GM12878 (cell line): ENCODE measurements at regions not wholly inside any gene's neighbourhood (a gene's known extent, or its start where the extent isn't known, plus 50 kb on each side); places are given as distances from the start of the nearest gene placed in this dataset.

ENCODE experiments used
- ATAC-seq: fragments of 200-7000 bp; cut with Tn5 transposase; 3 replicates; pipeline ENCODE4 v1.9.1; 2020; ENCODE audit warnings: mild to moderate bottlenecking, moderate library complexity
- BruUV-seq: library from RNA; stranded (reverse); fragments of 400-500 nt; replicated peaks from 2 replicates; lab custom pipeline; 2021; lab: Mats Ljungman, UMichigan
- CTCF ChIA-PET: fragments of 300-600 bp; sonication (Branson Sonifier 250); formaldehyde crosslinking; extraction: SDS; loops from one replicate; lab custom pipeline; 2021; ENCODE audit warnings: inconsistent platforms; lab: Yijun Ruan, JAX
- POLR2A ChIA-PET: fragments of 350-600 bp; formaldehyde crosslinking; extraction: SDS; loops from one replicate; lab custom pipeline; 2021; ENCODE audit warnings: inconsistent platforms; lab: Charles Lee
- RAD21 ChIA-PET: fragments of 300-600 bp; sonication (Branson Sonifier 250); formaldehyde crosslinking; loops from one replicate; lab custom pipeline; 2023; ENCODE audit warnings: antibody characterized with exemption; ENCODE audit not compliant: unreplicated experiment; lab: Charles Lee
- SMC1A ChIA-PET: fragments of 300-600 bp; sonication (Branson Sonifier 250); formaldehyde crosslinking; loops from one replicate; lab custom pipeline; 2023; ENCODE audit not compliant: unreplicated experiment, uncharacterized antibody; lab: Charles Lee
- DNase-seq: peaks from one replicate; pipeline ENCODE4 v3.0.0-alpha.2; 2011; ENCODE audit warnings: low read depth, low spot score
- FAIRE-seq: peaks from 3 replicates; lab custom pipeline; 2011; peaks lifted over from hg19 to GRCh38; lab: Jason Lieb, UNC
- H2AFZ ChIP-seq: 2 replicates; pipeline ENCODE4 v1.6.0; 2011; ENCODE audit warnings: low read depth, low read length, control low read depth; ENCODE audit not compliant: control insufficient read depth
- H3K27ac ChIP-seq: 2 replicates; pipeline ENCODE4 v1.5.1; 2011; ENCODE audit warnings: control low read depth; ENCODE audit not compliant: control insufficient read depth, insufficient read depth
- H3K27me3 ChIP-seq, 2 experiments: replicated peaks in 1 of 2; 2 replicates each; pipeline versions ENCODE4 v1.6.0 to v1.6.1; 2011; ENCODE audit warnings: low read length in 1 of 2; ENCODE audit not compliant: control insufficient read depth in 2 of 2, insufficient read depth in 2 of 2
- H3K36me3 ChIP-seq, 2 experiments: 2 replicates each; pipeline ENCODE4 v1.5.1; 2011; ENCODE audit warnings: low read length in 1 of 2; ENCODE audit not compliant: control insufficient read depth in 2 of 2, insufficient read depth in 2 of 2
- H3K4me1 ChIP-seq: 2 replicates; pipeline ENCODE4 v1.6.1; 2011; ENCODE audit warnings: mild to moderate bottlenecking, low read length, moderate library complexity, mixed read lengths; ENCODE audit not compliant: control insufficient read depth, insufficient read depth
- H3K4me2 ChIP-seq: 2 replicates; pipeline ENCODE4 v1.6.0; 2011; ENCODE audit warnings: control low read depth; ENCODE audit not compliant: control insufficient read depth, insufficient read depth
- H3K4me3 ChIP-seq: fragments of 200-600 bp; sonication (generic); 2 replicates; pipeline ENCODE4 v1.5.1; 2016
- H3K79me2 ChIP-seq: 2 replicates; pipeline ENCODE4 v1.6.0; 2011; ENCODE audit warnings: low read length; ENCODE audit not compliant: control insufficient read depth, insufficient read depth
- H3K9ac ChIP-seq: 2 replicates; pipeline ENCODE4 v1.8.0; 2011; ENCODE audit warnings: low read length, control low read depth, mixed read lengths; ENCODE audit not compliant: control insufficient read depth, insufficient read depth
- H3K9me3 ChIP-seq: replicated peaks from 3 replicates; pipeline ENCODE4 v1.5.1; 2011; ENCODE audit warnings: mild to moderate bottlenecking, low read length; ENCODE audit not compliant: control insufficient read depth, insufficient read depth
- H4K20me1 ChIP-seq: 2 replicates; pipeline ENCODE4 v1.6.0; 2011; ENCODE audit not compliant: control insufficient read depth, insufficient read depth
- ASH2L ChIP-seq: fragments of 300-600, 200-600 bp; sonication (generic); IDR thresholded peaks from 2 replicates; pipeline ENCODE4 v1.6.1; 2017; ENCODE audit warnings: low read depth, mild to moderate bottlenecking, borderline replicate concordance
- BCLAF1 ChIP-seq: fragments of 450-650 bp; IDR thresholded peaks from 2 replicates; pipeline ENCODE4 v1.6.1; 2017; ENCODE audit warnings: antibody characterized with exemption, mild to moderate bottlenecking, moderate library complexity
- CBX5 ChIP-seq: sonication (generic); IDR thresholded peaks from 2 replicates; pipeline ENCODE4 v1.6.1; 2016; ENCODE audit warnings: low read depth, moderate library complexity, mild to moderate bottlenecking, inconsistent platforms
- CEBPB ChIP-seq, 2 experiments: fragments of 150-350 bp in 1 of 2; IDR thresholded peaks; 2 replicates each; pipeline ENCODE4 v1.6.1; 2012 to 2014; ENCODE audit warnings: low read depth in 2 of 2, low read length in 2 of 2, borderline replicate concordance in 1 of 2, inconsistent platforms in 1 of 2
- CHD2 ChIP-seq: IDR thresholded peaks from 2 replicates; pipeline ENCODE4 v1.6.1; 2011; ENCODE audit warnings: low read depth, low read length, improper control_type of control experiment, borderline replicate concordance
- CREM ChIP-seq: IDR thresholded peaks from 2 replicates; pipeline ENCODE4 v1.6.1; 2014; ENCODE audit warnings: antibody characterized with exemption, low read depth
- FOS ChIP-seq: IDR thresholded peaks from 3 replicates; pipeline ENCODE4 v1.6.1; 2011; ENCODE audit warnings: borderline replicate concordance; ENCODE audit not compliant: insufficient read length; ENCODE audit errors: extremely low read depth
- HDAC6 ChIP-seq: fragments of 200-600 bp; sonication (generic); IDR thresholded peaks from one replicate; pipeline ENCODE4 v1.8.0; 2017; ENCODE audit warnings: antibody characterized with exemption; ENCODE audit not compliant: unreplicated experiment
- MEF2B ChIP-seq: fragments of 450-650 bp; IDR thresholded peaks from 2 replicates; pipeline ENCODE4 v1.6.1; 2018; ENCODE audit warnings: mild to moderate bottlenecking, moderate library complexity; ENCODE audit not compliant: partially characterized antibody, poor library complexity, severe bottlenecking
- MYC ChIP-seq: IDR thresholded peaks from 2 replicates; pipeline ENCODE4 v1.6.1; 2011; ENCODE audit warnings: mild to moderate bottlenecking, low read length, moderate library complexity, inconsistent platforms; ENCODE audit not compliant: insufficient read depth, insufficient replicate concordance, insufficient read length, severe bottlenecking
- NBN ChIP-seq: fragments of 450-650 bp; IDR thresholded peaks from 2 replicates; pipeline ENCODE4 v1.6.1; 2016
- NFYA ChIP-seq: IDR thresholded peaks from 2 replicates; pipeline ENCODE4 v1.6.1; 2011; ENCODE audit warnings: low read depth, mild to moderate bottlenecking, low read length, improper control_type of control experiment, borderline replicate concordance
- NR2C1 ChIP-seq: fragments of 450-650 bp; IDR thresholded peaks from 2 replicates; pipeline ENCODE4 v1.6.1; 2017; ENCODE audit warnings: antibody characterized with exemption, mild to moderate bottlenecking, moderate library complexity
- NR2F1 ChIP-seq: fragments of 450-650 bp; conservative IDR thresholded peaks from 2 replicates; pipeline ENCODE4 v1.6.1; 2017; ENCODE audit warnings: mild to moderate bottlenecking
- RCOR1 ChIP-seq: conservative IDR thresholded peaks from 2 replicates; pipeline ENCODE4 v1.6.1; 2012; ENCODE audit warnings: low read depth, low read length, improper control_type of control experiment
- TBL1XR1 ChIP-seq: IDR thresholded peaks from 2 replicates; pipeline ENCODE4 v1.6.1; 2012; ENCODE audit warnings: low read depth, low read length, improper control_type of control experiment
- WGBS: methylation state at CpG from one replicate; pipeline ENCODE4 v1.1.6; 2016; ENCODE audit warnings: low lambda C conversion rate; ENCODE audit not compliant: insufficient replicate concordance, insufficient coverage; ENCODE audit errors: missing lambda C conversion rate; 5-methylcytosine and 5-hydroxymethylcytosine counted together
- in situ Hi-C: fragments of 300-500 bp; cut with MboI; formaldehyde crosslinking; loops from 9 replicates; pipeline ENCODE4 v1.14.3; 2018; ENCODE audit warnings: mixed read lengths
- intact Hi-C: fragments of 100-400 bp; cut with micrococcal nuclease; formaldehyde crosslinking; loops from one replicate; pipeline ENCODE4 v1.14.2; 2022; ENCODE audit not compliant: unreplicated experiment
- TF ChIP-seq, protein P1 (sequence below): IDR thresholded peaks from 2 replicates; pipeline ENCODE4 v1.6.1; 2012; ENCODE audit warnings: low read depth, low read length, improper control_type of control experiment

DNA sequence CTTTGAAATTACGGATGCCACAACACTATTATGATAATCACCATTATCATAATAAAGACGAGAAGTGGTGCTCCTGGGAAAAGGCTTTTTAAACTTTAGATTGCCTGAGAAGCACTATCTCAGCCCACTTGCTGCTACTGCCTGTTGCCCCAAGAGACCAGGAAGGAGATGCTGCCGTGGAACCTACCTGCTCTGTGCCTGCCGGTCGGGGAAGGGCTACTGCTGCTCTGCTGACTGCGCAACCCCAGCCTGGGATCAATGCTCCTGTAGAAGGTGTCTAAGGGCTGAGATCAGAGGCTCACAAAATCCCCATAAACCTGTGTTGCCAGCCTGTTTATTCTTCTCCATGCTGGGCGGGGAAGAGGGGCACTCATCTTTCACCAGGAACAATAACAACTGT, 145.3 kb upstream of the VCX3B start:
- ChIA-PET SMC1A (no interaction called here), RAD21 (no interaction called here), POLR2A (no interaction called here), CTCF (no interaction called here)
- no peak for FAIRE-seq
- in situ Hi-C loops: no loop called here
- no peaks in the 10 kb centered on the region for H3K27me3 ChIP-seq
- no peak overlapping the region for H3K4me3 ChIP-seq
- no peaks in the 10 kb centered on the region for H3K36me3 ChIP-seq
- H3K4me2 ChIP-seq: no peak overlapping the region
- H2AFZ ChIP-seq: no peak overlapping the region
- no peaks in the 10 kb centered on the region for H3K4me1 ChIP-seq
- TF ChIP-seq BCLAF1 (no peak), MYC (no peak), CREM (no peak), MEF2B (no peak), TBL1XR1 (no peak), CHD2 (no peak), CEBPB (IDR thresholded peaks at IDR 0.05; ENCODE audit: borderline replicate concordance in 1 of 2, low read depth in 2 of 2, low read length in 2 of 2) (no peak), NFYA (no peak), CBX5 (no peak), HDAC6 (no peak), NBN (no peak), NR2F1 (no peak), RCOR1 (no peak), FOS (no peak), ASH2L (no peak), NR2C1 (no peak)
- TF ChIP-seq, protein P1, sequence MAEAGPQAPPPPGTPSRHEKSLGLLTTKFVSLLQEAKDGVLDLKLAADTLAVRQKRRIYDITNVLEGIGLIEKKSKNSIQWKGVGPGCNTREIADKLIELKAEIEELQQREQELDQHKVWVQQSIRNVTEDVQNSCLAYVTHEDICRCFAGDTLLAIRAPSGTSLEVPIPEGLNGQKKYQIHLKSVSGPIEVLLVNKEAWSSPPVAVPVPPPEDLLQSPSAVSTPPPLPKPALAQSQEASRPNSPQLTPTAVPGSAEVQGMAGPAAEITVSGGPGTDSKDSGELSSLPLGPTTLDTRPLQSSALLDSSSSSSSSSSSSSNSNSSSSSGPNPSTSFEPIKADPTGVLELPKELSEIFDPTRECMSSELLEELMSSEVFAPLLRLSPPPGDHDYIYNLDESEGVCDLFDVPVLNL: no peak
- no peak overlapping the region for H3K27ac ChIP-seq
- ATAC-seq: no peak
- intact Hi-C loops: no loop called here
- WGBS: 15% methylated on average over 7 of the region's 7 CpGs
- no peaks in the 10 kb centered on the region for H3K79me2 ChIP-seq
- no peak for DNase-seq
- H4K20me1 ChIP-seq: no peaks in the 10 kb centered on the region
- H3K9ac ChIP-seq: no peak overlapping the region
- H3K9me3 ChIP-seq: no peaks in the 10 kb centered on the region
- BruUV-seq: no TSS peak
